HFFc6 (cell line): ENCODE measurements at regions not wholly inside any gene's neighbourhood (a gene's known extent, or its start where the extent isn't known, plus 50 kb on each side); places are given as distances from the start of the nearest gene placed in this dataset.
"Not testable (repeated sequence)": the region's sequence is repeated elsewhere in the genome, so short reads cannot be mapped to it uniquely, and the experiment has no call there.

Experiments
- DNase-seq: peaks from one replicate; pipeline ENCODE4 v3.0.0-alpha.2; 2018
- H3K27ac Mint-ChIP-seq: 2 replicates; pipeline ENCODE4 v1.8.0; 2020; ENCODE audit warnings: mild to moderate bottlenecking, mixed read lengths
- H3K27me3 Mint-ChIP-seq: 2 replicates; pipeline ENCODE4 v1.8.0; 2021; ENCODE audit warnings: mild to moderate bottlenecking, moderate library complexity, mixed read lengths; ENCODE audit not compliant: insufficient read depth
- H3K36me3 Mint-ChIP-seq: 2 replicates; pipeline ENCODE4 v1.8.0; 2021; ENCODE audit warnings: low read depth, mixed read lengths
- H3K4me1 Mint-ChIP-seq: 2 replicates; pipeline ENCODE4 v1.8.0; 2020; ENCODE audit warnings: low read depth, mixed read lengths
- H3K4me3 Mint-ChIP-seq: 2 replicates; pipeline ENCODE4 v1.8.0; 2020; ENCODE audit warnings: mild to moderate bottlenecking, moderate library complexity, mixed read lengths
- H3K9me3 Mint-ChIP-seq: 2 replicates; pipeline ENCODE4 v1.8.0; 2020; ENCODE audit warnings: mild to moderate bottlenecking, mixed read lengths
- CTCF ChIP-seq: fragments of 200-600 bp; sonication (generic); IDR thresholded peaks from 2 replicates; pipeline ENCODE4 v1.5.0; 2021; ENCODE audit warnings: antibody characterized with exemption, mild to moderate bottlenecking

- Mint-ChIP-seq H3K9me3 (no peaks in the 10 kb centered on the region; the same call in 1 of the 2 replicates), H3K4me3 (no peak overlapping the region), H3K4me1 (no peaks in the 10 kb centered on the region), H3K36me3 (no peaks in the 10 kb centered on the region), H3K27me3 (no peaks in the 10 kb centered on the region), H3K27ac (no peak overlapping the region)
- TF ChIP-seq CTCF = no peak
- DNase-seq = no peak
Measured at GRCh38 chr9:7560669-7561305, 238.8 kb downstream of the DMAC1 start.

GRCh38 chr9:7554699-7555098, 244.9 kb downstream of the DMAC1 start:
- DNase-seq = no peak
- Mint-ChIP-seq H3K36me3 (no peaks in the 10 kb centered on the region), H3K9me3 (peaks cover 21% of the 10 kb centered on the region), H3K4me3 (no peak overlapping the region), H3K27ac (no peak overlapping the region), H3K27me3 (no peaks in the 10 kb centered on the region; the same call in none of the 2 replicates), H3K4me1 (no peaks in the 10 kb centered on the region)
- no peak for TF ChIP-seq CTCF

GRCh38 chr9:7552706-7553105, 246.9 kb downstream of the DMAC1 start:
- H3K4me3 Mint-ChIP-seq, H3K36me3 Mint-ChIP-seq, DNase-seq, H3K27me3 Mint-ChIP-seq, H3K4me1 Mint-ChIP-seq, H3K27ac Mint-ChIP-seq: not testable (repeated sequence)
- peaks cover 28% of the 10 kb centered on the region for H3K9me3 Mint-ChIP-seq

GRCh38 chr9:7549249-7549648, 250.3 kb downstream of the DMAC1 start:
- H3K9me3 Mint-ChIP-seq = peaks cover 28% of the 10 kb centered on the region

GRCh38 chr9:7546261-7546660, 253.3 kb downstream of the DMAC1 start:
- Mint-ChIP-seq H3K9me3 (peaks cover 25% of the 10 kb centered on the region), H3K27ac (no peak overlapping the region), H3K36me3 (no peaks in the 10 kb centered on the region), H3K4me1 (no peaks in the 10 kb centered on the region), H3K4me3 (no peak overlapping the region), H3K27me3 (no peaks in the 10 kb centered on the region; the same call in 1 of the 2 replicates)
- TF ChIP-seq CTCF = no peak
- DNase-seq = no peak

More at GRCh38 chr9:7549249-7549648, 250.3 kb downstream of the DMAC1 start:
- Mint-ChIP-seq H3K27me3 (no peaks in the 10 kb centered on the region; the same call in 1 of the 2 replicates), H3K27ac (no peak overlapping the region), H3K4me1 (no peaks in the 10 kb centered on the region), H3K36me3 (no peaks in the 10 kb centered on the region), H3K4me3 (no peak overlapping the region)
- TF ChIP-seq CTCF = no peak
- DNase-seq = no peak

GRCh38 chr9:7545371-7546165, 254.0 kb downstream of the DMAC1 start:
- no peaks in the 10 kb centered on the region for H3K4me1 Mint-ChIP-seq
- no peaks in the 10 kb centered on the region for H3K36me3 Mint-ChIP-seq
- no peaks in the 10 kb centered on the region; the same call in 1 of the 2 replicates for H3K27me3 Mint-ChIP-seq
- DNase-seq = no peak
- peaks cover 26% of the 10 kb centered on the region for H3K9me3 Mint-ChIP-seq
- no peak overlapping the region for H3K27ac Mint-ChIP-seq
- no peak overlapping the region for H3K4me3 Mint-ChIP-seq
- no peak for TF ChIP-seq CTCF
